ENCODE measurements at regions not wholly inside any gene's neighbourhood (a gene's known extent, or its start where the extent isn't known, plus 50 kb on each side); places are given as distances from the start of the nearest gene placed in this dataset.

- no peak for TF ChIP-seq POLR2A (IDR thresholded peaks at IDR 0.05)
- no peak for TF ChIP-seq CTCF (IDR thresholded peaks at IDR 0.05)
Observed at GRCh38 chr16:86180780-86181179, 281.8 kb downstream of the IRF8 start.
